PC-9 (cell line): ENCODE measurements at regions not wholly inside any gene's neighbourhood (a gene's known extent, or its start where the extent isn't known, plus 50 kb on each side); places are given as distances from the start of the nearest gene placed in this dataset.

ENCODE experiments used
- BruUV-seq: library from RNA; stranded (reverse); fragments of 400-500 nt; replicated peaks from 2 replicates; lab custom pipeline; 2021; lab: Mats Ljungman, UMichigan
- CTCF ChIA-PET: fragments of 300-600 bp; sonication (Branson Sonifier 250); formaldehyde crosslinking; loops from one replicate; lab custom pipeline; 2022; ENCODE audit warnings: antibody characterized with exemption; lab: Charles Lee
- POLR2A ChIA-PET: fragments of 300-600 bp; sonication (Branson Sonifier 250); formaldehyde crosslinking; loops from one replicate; lab custom pipeline; 2022; ENCODE audit warnings: antibody characterized with exemption; ENCODE audit not compliant: unreplicated experiment; lab: Charles Lee
- DNase-seq, 2 experiments: peaks; one replicate each; pipeline versions ENCODE4 v3.0.0 to v3.0.0-alpha.2; 2015 to 2022; ENCODE audit warnings: mixed read lengths in 1 of 2
- H2AFZ ChIP-seq: fragments of 200-600 bp; sonication (generic); 2 replicates; pipeline ENCODE4 v1.8.1; 2017; ENCODE audit warnings: antibody characterized with exemption
- H3F3A ChIP-seq: fragments of 200-600 bp; sonication (generic); 2 replicates; pipeline ENCODE4 v1.8.1; 2017; ENCODE audit warnings: antibody characterized with exemption, mild to moderate bottlenecking, low read depth; ENCODE audit not compliant: insufficient read depth
- H3K27ac ChIP-seq: fragments of 200-600 bp; sonication (generic); 2 replicates; pipeline ENCODE4 v1.6.1; 2016; ENCODE audit warnings: mixed run types
- H3K27me3 ChIP-seq: fragments of 200-600 bp; sonication (generic); 2 replicates; pipeline ENCODE4 v1.6.1; 2016; ENCODE audit warnings: low read depth, mixed run types; ENCODE audit not compliant: insufficient read depth
- H3K36me3 ChIP-seq: fragments of 200-600 bp; sonication (generic); 2 replicates; pipeline ENCODE4 v1.6.1; 2016; ENCODE audit warnings: low read depth, mixed run types
- H3K4me1 ChIP-seq: fragments of 200-600 bp; sonication (generic); replicated peaks from 2 replicates; pipeline ENCODE4 v1.6.1; 2016; ENCODE audit warnings: mixed run types; ENCODE audit not compliant: insufficient read depth
- H3K4me2 ChIP-seq: fragments of 200-600 bp; sonication (generic); 2 replicates; pipeline ENCODE4 v1.6.1; 2017; ENCODE audit warnings: mixed run types
- H3K4me3 ChIP-seq: fragments of 200-600 bp; sonication (generic); 2 replicates; pipeline ENCODE4 v1.6.1; 2016; ENCODE audit warnings: mixed run types
- H3K79me2 ChIP-seq: fragments of 200-600 bp; sonication (generic); 2 replicates; pipeline ENCODE4 v1.6.1; 2017; ENCODE audit warnings: low read depth, mixed run types
- H3K9me2 ChIP-seq: fragments of 200-600 bp; sonication (generic); 2 replicates; pipeline ENCODE4 v1.8.1; 2017; ENCODE audit warnings: mild to moderate bottlenecking; ENCODE audit not compliant: insufficient read depth
- H3K9me3 ChIP-seq: fragments of 200-600 bp; sonication (generic); 2 replicates; pipeline ENCODE4 v1.8.1; 2016; ENCODE audit warnings: low read depth; ENCODE audit not compliant: insufficient read depth
- H4K20me1 ChIP-seq: fragments of 200-600 bp; sonication (generic); 2 replicates; pipeline ENCODE4 v1.8.1; 2017; ENCODE audit not compliant: insufficient read depth
- EZH2 ChIP-seq: fragments of 200-600 bp; sonication (generic); IDR thresholded peaks from 2 replicates; pipeline ENCODE4 v1.8.0; 2017; ENCODE audit warnings: antibody characterized with exemption, low read depth
- intact Hi-C: fragments of 100-400 bp; cut with micrococcal nuclease; formaldehyde crosslinking; loops from one replicate; pipeline ENCODE4 v1.10.0; 2022; ENCODE audit not compliant: unreplicated experiment
- TF ChIP-seq, protein P1 (sequence below): fragments of 200-600 bp; sonication (generic); conservative IDR thresholded peaks from 2 replicates; pipeline ENCODE4 v1.6.1; 2017; ENCODE audit warnings: mixed run types, antibody characterized with exemption, mild to moderate bottlenecking, moderate library complexity

DNA sequence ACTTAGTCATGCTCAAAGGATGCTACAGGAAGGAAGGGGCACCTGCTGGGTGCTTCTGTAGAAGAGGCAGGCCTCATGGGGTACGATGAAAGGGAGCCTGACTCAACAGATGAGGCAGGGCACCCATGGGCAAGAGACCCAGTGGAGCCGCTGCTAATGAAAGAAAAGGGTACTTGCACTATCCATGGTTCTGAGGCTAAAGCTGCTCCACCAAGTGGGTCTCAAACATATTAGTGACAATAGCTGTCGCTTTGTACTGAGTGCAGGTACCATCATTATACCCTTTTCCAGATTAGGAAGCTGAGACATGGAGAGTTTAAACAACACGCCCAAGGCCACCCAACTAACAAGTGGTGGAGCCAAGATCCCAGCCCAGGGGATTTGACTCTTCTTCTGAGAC lies 127.5 kb upstream of the SERPIND1 start:
- Histone ChIP-seq H3K27me3 (no peaks in the 10 kb centered on the region; the same call in 1 of the 2 replicates), H3K4me1 (no peaks in the 10 kb centered on the region), H3K9me2 (no peaks in the 10 kb centered on the region), H2AFZ (no peak overlapping the region), H3K79me2 (no peaks in the 10 kb centered on the region), H3K4me2 (no peak overlapping the region), H3K36me3 (no peaks in the 10 kb centered on the region), H3K9me3 (no peaks in the 10 kb centered on the region), H4K20me1 (no peaks in the 10 kb centered on the region), H3K27ac (no peak overlapping the region), H3F3A (no peaks in the 10 kb centered on the region), H3K4me3 (no peak overlapping the region)
- DNase-seq = no peak
- ChIA-PET POLR2A (no interaction called here), CTCF (no interaction called here)
- intact Hi-C loops = no loop called here
- TF ChIP-seq EZH2 = no peak
- TF ChIP-seq, protein P1, sequence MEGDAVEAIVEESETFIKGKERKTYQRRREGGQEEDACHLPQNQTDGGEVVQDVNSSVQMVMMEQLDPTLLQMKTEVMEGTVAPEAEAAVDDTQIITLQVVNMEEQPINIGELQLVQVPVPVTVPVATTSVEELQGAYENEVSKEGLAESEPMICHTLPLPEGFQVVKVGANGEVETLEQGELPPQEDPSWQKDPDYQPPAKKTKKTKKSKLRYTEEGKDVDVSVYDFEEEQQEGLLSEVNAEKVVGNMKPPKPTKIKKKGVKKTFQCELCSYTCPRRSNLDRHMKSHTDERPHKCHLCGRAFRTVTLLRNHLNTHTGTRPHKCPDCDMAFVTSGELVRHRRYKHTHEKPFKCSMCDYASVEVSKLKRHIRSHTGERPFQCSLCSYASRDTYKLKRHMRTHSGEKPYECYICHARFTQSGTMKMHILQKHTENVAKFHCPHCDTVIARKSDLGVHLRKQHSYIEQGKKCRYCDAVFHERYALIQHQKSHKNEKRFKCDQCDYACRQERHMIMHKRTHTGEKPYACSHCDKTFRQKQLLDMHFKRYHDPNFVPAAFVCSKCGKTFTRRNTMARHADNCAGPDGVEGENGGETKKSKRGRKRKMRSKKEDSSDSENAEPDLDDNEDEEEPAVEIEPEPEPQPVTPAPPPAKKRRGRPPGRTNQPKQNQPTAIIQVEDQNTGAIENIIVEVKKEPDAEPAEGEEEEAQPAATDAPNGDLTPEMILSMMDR = no peak
- BruUV-seq = no TSS peak

DNA sequence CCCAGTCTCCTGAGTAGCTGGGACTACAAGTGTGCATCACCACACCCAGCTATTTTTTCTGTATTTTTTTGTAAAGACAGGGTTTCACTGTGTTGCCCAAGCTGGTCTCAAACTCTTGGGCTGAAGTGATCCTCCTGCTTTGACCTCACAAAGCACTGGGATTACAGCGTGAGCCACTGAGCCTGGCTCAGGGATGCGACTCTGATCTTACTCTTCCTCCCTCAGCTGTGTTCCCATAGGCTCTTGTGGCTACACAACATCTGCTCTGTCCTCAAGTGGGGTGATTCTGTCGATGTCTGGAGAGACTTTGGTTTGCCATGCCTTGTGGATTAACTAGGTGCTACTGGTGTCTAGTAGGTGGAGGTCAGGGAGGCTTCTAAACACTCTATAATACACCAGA lies 127.0 kb upstream of the SERPIND1 start:
- POLR2A ChIA-PET = no interaction called here
- H3K27ac ChIP-seq = no peak overlapping the region
- no peaks in the 10 kb centered on the region; the same call in 1 of the 2 replicates for H3K27me3 ChIP-seq
- CTCF ChIA-PET = no interaction called here
- no peaks in the 10 kb centered on the region for H3K4me1 ChIP-seq
- no peaks in the 10 kb centered on the region for H4K20me1 ChIP-seq
- H3K9me3 ChIP-seq = no peaks in the 10 kb centered on the region
- no peaks in the 10 kb centered on the region for H3K36me3 ChIP-seq
- H3K9me2 ChIP-seq = no peaks in the 10 kb centered on the region
- intact Hi-C loops = no loop called here
- TF ChIP-seq, protein P1 = no peak
- no peak for TF ChIP-seq EZH2
- H3K4me2 ChIP-seq = no peak overlapping the region
- no peak overlapping the region for H3K4me3 ChIP-seq
- DNase-seq = no peak
- BruUV-seq = no TSS peak
- H2AFZ ChIP-seq = no peak overlapping the region
- H3K79me2 ChIP-seq = no peaks in the 10 kb centered on the region
- no peaks in the 10 kb centered on the region for H3F3A ChIP-seq

DNA sequence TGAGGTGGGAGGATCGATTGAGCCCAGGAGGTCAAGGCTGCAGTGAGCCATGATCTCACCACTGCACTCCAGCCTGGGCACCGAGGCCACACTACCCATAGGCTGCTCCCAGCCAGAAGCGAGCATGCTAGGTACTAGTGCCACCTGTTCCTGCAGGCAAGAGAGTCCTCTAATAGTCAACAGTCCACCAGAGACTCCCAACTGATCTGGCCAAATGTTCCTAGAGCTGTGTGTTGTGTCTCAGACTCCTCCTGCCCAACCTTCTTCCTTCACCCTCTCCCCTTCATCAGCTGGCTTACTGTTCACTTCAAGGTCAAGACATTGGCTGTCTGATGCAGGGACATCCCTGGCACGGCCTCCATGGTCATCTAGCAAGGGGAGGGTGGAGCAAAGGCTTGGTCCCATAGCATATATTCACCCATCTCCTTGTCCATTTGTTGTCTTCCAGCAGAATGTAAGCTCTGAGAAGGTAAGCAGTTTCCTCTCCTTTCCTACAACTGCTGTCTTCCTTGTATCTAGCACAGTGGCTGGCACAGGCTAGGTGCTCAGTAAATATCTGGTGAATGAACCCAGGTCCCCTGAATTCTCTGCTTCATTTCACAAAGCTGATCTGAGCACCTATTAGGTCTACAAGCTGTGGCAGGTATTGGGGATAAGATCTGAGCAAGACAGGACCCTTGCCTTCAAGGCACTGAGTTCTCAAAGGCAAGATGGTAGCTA lies 126.2 kb upstream of the SERPIND1 start:
- H2AFZ ChIP-seq = no peak overlapping the region
- H3K9me3 ChIP-seq = no peaks in the 10 kb centered on the region
- H3K4me2 ChIP-seq = no peak overlapping the region
- no peak overlapping the region for H3K27ac ChIP-seq
- no TSS peak for BruUV-seq
- no peaks in the 10 kb centered on the region for H3K9me2 ChIP-seq
- POLR2A ChIA-PET = no interaction called here
- intact Hi-C loops = no loop called here
- no peak overlapping the region for H3K4me3 ChIP-seq
- H3K27me3 ChIP-seq = no peaks in the 10 kb centered on the region; the same call in 1 of the 2 replicates
- no peaks in the 10 kb centered on the region for H3F3A ChIP-seq
- no peaks in the 10 kb centered on the region for H3K79me2 ChIP-seq
- H4K20me1 ChIP-seq = no peaks in the 10 kb centered on the region
- DNase-seq = no peak
- no peaks in the 10 kb centered on the region for H3K4me1 ChIP-seq
- TF ChIP-seq, protein P1 = no peak
- TF ChIP-seq EZH2 = no peak
- H3K36me3 ChIP-seq = no peaks in the 10 kb centered on the region
- CTCF ChIA-PET = no interaction called here
